H9 (cell line): ENCODE measurements at regions not wholly inside any gene's neighbourhood (a gene's known extent, or its start where the extent isn't known, plus 50 kb on each side); places are given as distances from the start of the nearest gene placed in this dataset.

Experiments used
- DNase-seq: peaks from one replicate; pipeline ENCODE4 v3.0.0-alpha.2; 2017
- H2AFZ ChIP-seq: one replicate; pipeline ENCODE4 v1.6.1; 2013; ENCODE audit warnings: mild to moderate bottlenecking, low read length, control low read depth, moderate library complexity
- H2AK5ac ChIP-seq: 2 replicates; pipeline ENCODE4 v1.6.1; 2013; ENCODE audit warnings: low read length, control low read depth, mixed read lengths; ENCODE audit not compliant: insufficient read length
- H2BK120ac ChIP-seq: one replicate; pipeline ENCODE4 v1.6.1; 2013; ENCODE audit warnings: low read depth, mild to moderate bottlenecking, low read length, control low read depth, inconsistent platforms; ENCODE audit not compliant: poor library complexity, severe bottlenecking
- H2BK12ac ChIP-seq: 2 replicates; pipeline ENCODE4 v1.6.1; 2013; ENCODE audit warnings: low read length, control low read depth, mixed read lengths, low read depth; ENCODE audit not compliant: insufficient read length
- H2BK15ac ChIP-seq: 2 replicates; pipeline ENCODE4 v1.6.1; 2013; ENCODE audit warnings: low read depth, low read length, control low read depth
- H2BK20ac ChIP-seq: one replicate; pipeline ENCODE4 v1.6.1; 2013; ENCODE audit warnings: low read depth, mild to moderate bottlenecking, low read length, control low read depth, inconsistent platforms; ENCODE audit not compliant: poor library complexity, severe bottlenecking
- H2BK5ac ChIP-seq: 2 replicates; pipeline ENCODE4 v1.6.1; 2013; ENCODE audit warnings: low read length, control low read depth, mixed read lengths; ENCODE audit not compliant: insufficient read length
- H3K14ac ChIP-seq: 2 replicates; pipeline ENCODE4 v1.6.1; 2013; ENCODE audit warnings: low read length, control low read depth; ENCODE audit not compliant: insufficient read depth
- H3K18ac ChIP-seq: 2 replicates; pipeline ENCODE4 v1.6.1; 2013; ENCODE audit warnings: low read depth, mild to moderate bottlenecking, mixed read lengths, low read length, control low read depth; ENCODE audit not compliant: insufficient read length
- H3K23ac ChIP-seq: 2 replicates; pipeline ENCODE4 v1.6.1; 2013; ENCODE audit warnings: low read length, control low read depth, mixed read lengths, low read depth; ENCODE audit not compliant: insufficient read length
- H3K23me2 ChIP-seq: 2 replicates; pipeline ENCODE4 v1.6.1; 2013; ENCODE audit warnings: low read depth, mild to moderate bottlenecking, mixed read lengths, low read length, control low read depth; ENCODE audit not compliant: insufficient read length, poor library complexity, severe bottlenecking
- H3K27ac ChIP-seq: 2 replicates; pipeline ENCODE4 v1.5.1; 2013; ENCODE audit warnings: low read length, control low read depth, mixed read lengths, low read depth; ENCODE audit not compliant: insufficient read length
- H3K27me3 ChIP-seq: 2 replicates; pipeline ENCODE4 v1.6.1; 2013; ENCODE audit warnings: low read length, control low read depth, inconsistent platforms; ENCODE audit not compliant: insufficient read depth
- H3K4ac ChIP-seq: 2 replicates; pipeline ENCODE4 v1.6.1; 2013; ENCODE audit warnings: low read depth, mild to moderate bottlenecking, control low read depth, inconsistent platforms, low read length, moderate library complexity
- H3K4me1 ChIP-seq: 2 replicates; pipeline ENCODE4 v1.6.1; 2013; ENCODE audit warnings: low read length, control low read depth, inconsistent platforms; ENCODE audit not compliant: insufficient read depth
- H3K4me2 ChIP-seq: 2 replicates; pipeline ENCODE4 v1.6.1; 2013; ENCODE audit warnings: low read length, control low read depth, mixed read lengths; ENCODE audit not compliant: insufficient read length, insufficient read depth
- H3K56ac ChIP-seq: 2 replicates; pipeline ENCODE4 v1.6.1; 2013; ENCODE audit warnings: low read depth, mild to moderate bottlenecking, mixed read lengths, low read length, control low read depth; ENCODE audit not compliant: insufficient read length
- H3K79me1 ChIP-seq: 2 replicates; pipeline ENCODE4 v1.6.1; 2013; ENCODE audit warnings: low read depth, mild to moderate bottlenecking, moderate library complexity, low read length, control low read depth, inconsistent platforms; ENCODE audit not compliant: insufficient read depth, poor library complexity, severe bottlenecking
- H3K79me2 ChIP-seq: 2 replicates; pipeline ENCODE4 v1.6.1; 2013; ENCODE audit warnings: low read length, control low read depth, inconsistent platforms; ENCODE audit not compliant: insufficient read depth
- H3K9ac ChIP-seq: 2 replicates; pipeline ENCODE4 v1.6.1; 2013; ENCODE audit warnings: low read length, control low read depth, mixed read lengths; ENCODE audit not compliant: insufficient read length; ENCODE audit errors: extremely low read depth
- H3K9me3 ChIP-seq: one replicate; pipeline ENCODE4 v1.6.1; 2013; ENCODE audit warnings: low read depth, low read length, inconsistent platforms; ENCODE audit not compliant: control insufficient read depth
- H3T11ph ChIP-seq: one replicate; pipeline ENCODE4 v1.6.1; 2013; ENCODE audit warnings: mild to moderate bottlenecking, low read length, control low read depth, inconsistent platforms
- H4K20me1 ChIP-seq: one replicate; pipeline ENCODE4 v1.6.1; 2013; ENCODE audit not compliant: control insufficient read depth, insufficient read length, insufficient read depth
- H4K5ac ChIP-seq: 2 replicates; pipeline ENCODE4 v1.6.1; 2013; ENCODE audit warnings: low read depth, mild to moderate bottlenecking, mixed read lengths, low read length, control low read depth; ENCODE audit not compliant: insufficient read length
- H4K8ac ChIP-seq: replicated peaks from 2 replicates; pipeline ENCODE4 v1.6.1; 2013; ENCODE audit warnings: low read length, control low read depth, mixed read lengths, low read depth; ENCODE audit not compliant: insufficient read length
- H4K91ac ChIP-seq: 2 replicates; pipeline ENCODE4 v1.6.1; 2013; ENCODE audit warnings: low read depth, mild to moderate bottlenecking, moderate library complexity, mixed read lengths, low read length, control low read depth; ENCODE audit not compliant: insufficient read length
- H3K27ac Mint-ChIP-seq, 3 experiments: 2 replicates in 2 of 3; 3 replicates in 1 of 3; pipeline ENCODE4 v1.8.0; 2020 to 2021; ENCODE audit warnings: mixed read lengths in 3 of 3, mild to moderate bottlenecking in 1 of 3, moderate library complexity in 1 of 3
- H3K27me3 Mint-ChIP-seq: 2 replicates; pipeline ENCODE4 v1.8.0; 2021; ENCODE audit warnings: low read depth, mild to moderate bottlenecking, moderate library complexity, mixed read lengths
- H3K36me3 Mint-ChIP-seq, 3 experiments: 2 replicates in 2 of 3; 3 replicates in 1 of 3; pipeline ENCODE4 v1.8.0; 2020 to 2021; ENCODE audit warnings: low read depth in 3 of 3, mixed read lengths in 3 of 3; ENCODE audit not compliant: insufficient read depth in 1 of 3
- H3K4me1 Mint-ChIP-seq, 2 experiments: 2 replicates each; pipeline ENCODE4 v1.8.0; 2020; ENCODE audit warnings: mixed read lengths in 2 of 2
- H3K4me3 Mint-ChIP-seq, 2 experiments: 2 replicates in 1 of 2; 3 replicates in 1 of 2; pipeline ENCODE4 v1.8.0; 2020 to 2021; ENCODE audit warnings: mild to moderate bottlenecking in 2 of 2, mixed read lengths in 2 of 2, moderate library complexity in 1 of 2
- H3K9me3 Mint-ChIP-seq, 2 experiments: 2 replicates in 1 of 2; 3 replicates in 1 of 2; pipeline ENCODE4 v1.8.0; 2020; ENCODE audit warnings: mild to moderate bottlenecking in 2 of 2, mixed read lengths in 2 of 2, moderate library complexity in 1 of 2
- WGBS: extraction: QIAGEN DNeasy Blood & Tissue Kit; methylation state at CpG from one replicate; pipeline ENCODE4 v1.1.7; 2013; ENCODE audit warnings: missing lambda C conversion rate, low lambda C conversion rate, mixed read lengths; ENCODE audit not compliant: insufficient read length; ENCODE audit errors: extremely low coverage; 5-methylcytosine and 5-hydroxymethylcytosine counted together
- TF ChIP-seq, protein P1 (sequence below): fragments of 200-600 bp; sonication (generic); conservative IDR thresholded peaks from 3 replicates; pipeline ENCODE4 v1.8.0; 2021; ENCODE audit warnings: antibody characterized with exemption, mild to moderate bottlenecking

DNA sequence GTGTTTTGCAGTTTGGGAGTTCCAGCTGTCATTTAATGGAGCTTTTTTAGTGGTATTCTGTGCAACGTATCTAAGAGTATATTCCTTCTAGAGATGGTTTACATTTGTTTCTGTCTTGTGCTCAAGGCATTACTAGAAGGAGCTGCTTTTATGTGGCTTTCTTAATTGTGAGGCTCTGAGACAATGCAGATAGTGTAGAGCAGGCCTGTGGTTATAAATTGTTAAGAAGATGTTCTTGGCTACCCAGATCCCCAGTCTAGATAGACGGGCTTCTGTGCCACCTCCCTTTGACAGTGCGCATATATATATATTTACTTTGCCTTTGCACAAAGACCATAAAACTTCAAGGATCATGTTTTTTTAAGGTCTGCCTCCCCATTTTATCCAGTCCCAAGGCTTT, 160.8 kb upstream of the PODXL start:
- Mint-ChIP-seq H3K27me3 (peaks cover 3% of the 10 kb centered on the region; the same call in 1 of the 2 replicates), H3K4me1 (no peaks in the 10 kb centered on the region), H3K27ac (no peak overlapping the region), H3K36me3 (no peaks in the 10 kb centered on the region), H3K9me3 (no peaks in the 10 kb centered on the region), H3K4me3 (no peak overlapping the region)
- Histone ChIP-seq H3K4ac (no peak overlapping the region), H3K23ac (no peak overlapping the region), H4K8ac (no peak overlapping the region), H3K79me1 (no peaks in the 10 kb centered on the region), H3K23me2 (no peaks in the 10 kb centered on the region), H2AK5ac (no peak overlapping the region), H4K5ac (no peak overlapping the region), H3K79me2 (no peaks in the 10 kb centered on the region), H4K91ac (no peak overlapping the region), H3K9me3 (no peaks in the 10 kb centered on the region), H2BK15ac (no peak overlapping the region), H3T11ph (no peak overlapping the region), H2BK120ac (no peak overlapping the region), H4K20me1 (no peaks in the 10 kb centered on the region), H3K4me1 (no peaks in the 10 kb centered on the region), H3K56ac (no peak overlapping the region), H2BK20ac (no peak overlapping the region), H3K4me2 (no peak overlapping the region), H2BK5ac (no peak overlapping the region), H3K18ac (no peak overlapping the region), H3K14ac (no peak overlapping the region), H2AFZ (no peak overlapping the region), H3K27me3 (no peaks in the 10 kb centered on the region), H3K27ac (no peak overlapping the region), H2BK12ac (no peak overlapping the region), H3K9ac (no peak overlapping the region)
- no peak for DNase-seq
- TF ChIP-seq, protein P1, sequence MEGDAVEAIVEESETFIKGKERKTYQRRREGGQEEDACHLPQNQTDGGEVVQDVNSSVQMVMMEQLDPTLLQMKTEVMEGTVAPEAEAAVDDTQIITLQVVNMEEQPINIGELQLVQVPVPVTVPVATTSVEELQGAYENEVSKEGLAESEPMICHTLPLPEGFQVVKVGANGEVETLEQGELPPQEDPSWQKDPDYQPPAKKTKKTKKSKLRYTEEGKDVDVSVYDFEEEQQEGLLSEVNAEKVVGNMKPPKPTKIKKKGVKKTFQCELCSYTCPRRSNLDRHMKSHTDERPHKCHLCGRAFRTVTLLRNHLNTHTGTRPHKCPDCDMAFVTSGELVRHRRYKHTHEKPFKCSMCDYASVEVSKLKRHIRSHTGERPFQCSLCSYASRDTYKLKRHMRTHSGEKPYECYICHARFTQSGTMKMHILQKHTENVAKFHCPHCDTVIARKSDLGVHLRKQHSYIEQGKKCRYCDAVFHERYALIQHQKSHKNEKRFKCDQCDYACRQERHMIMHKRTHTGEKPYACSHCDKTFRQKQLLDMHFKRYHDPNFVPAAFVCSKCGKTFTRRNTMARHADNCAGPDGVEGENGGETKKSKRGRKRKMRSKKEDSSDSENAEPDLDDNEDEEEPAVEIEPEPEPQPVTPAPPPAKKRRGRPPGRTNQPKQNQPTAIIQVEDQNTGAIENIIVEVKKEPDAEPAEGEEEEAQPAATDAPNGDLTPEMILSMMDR = no peak
- WGBS = no CpG with 5 or more reads among the region's 3 CpGs
